GM18861 (cell line): ENCODE measurements at regions not wholly inside any gene's neighbourhood (a gene's known extent, or its start where the extent isn't known, plus 50 kb on each side); places are given as distances from the start of the nearest gene placed in this dataset.

Experiments used
- ATAC-seq: cut with Tn5 transposase; IDR thresholded peaks from one replicate; pipeline ENCODE4 v1.9.1; 2021; ENCODE audit not compliant: unreplicated experiment

DNA sequence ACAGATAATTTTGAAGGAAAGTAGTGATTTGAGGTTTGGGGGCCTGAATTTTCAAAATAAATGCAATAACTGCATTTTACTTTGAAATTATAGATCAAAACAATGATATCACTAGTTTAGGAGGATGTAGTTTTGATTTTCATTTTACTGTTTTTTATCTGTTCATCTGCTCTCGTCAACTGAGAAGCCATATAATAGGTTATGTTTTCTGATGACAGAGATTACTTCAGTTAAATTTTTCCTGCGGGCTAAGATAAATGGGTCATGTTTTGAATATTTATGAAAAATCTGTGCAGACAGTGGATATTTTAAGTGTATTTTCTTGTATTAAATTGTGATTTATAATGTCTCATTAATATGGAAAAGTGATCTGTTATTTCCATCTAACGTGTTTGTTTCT lies 573.4 kb downstream of the CPS1 start:
- no peak for ATAC-seq

DNA sequence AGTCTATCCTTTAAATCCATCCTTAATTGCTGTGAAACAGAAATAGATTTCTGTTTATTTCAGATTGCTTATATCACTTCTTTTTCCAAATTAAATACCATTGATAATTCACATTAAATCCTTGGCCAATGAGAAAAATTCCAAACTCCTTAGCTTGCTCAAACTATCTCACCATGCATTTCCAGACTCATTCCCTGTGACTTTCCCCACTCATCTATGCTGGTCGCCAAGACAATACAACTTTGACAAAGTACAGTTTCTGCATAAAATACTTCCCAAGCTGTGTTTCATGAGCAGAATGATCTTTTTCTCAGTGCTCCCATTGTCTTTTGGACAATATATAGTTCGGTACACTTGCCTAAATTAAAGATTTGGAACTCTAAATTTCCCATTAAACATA lies 575.6 kb downstream of the CPS1 start:
- no peak for ATAC-seq

DNA sequence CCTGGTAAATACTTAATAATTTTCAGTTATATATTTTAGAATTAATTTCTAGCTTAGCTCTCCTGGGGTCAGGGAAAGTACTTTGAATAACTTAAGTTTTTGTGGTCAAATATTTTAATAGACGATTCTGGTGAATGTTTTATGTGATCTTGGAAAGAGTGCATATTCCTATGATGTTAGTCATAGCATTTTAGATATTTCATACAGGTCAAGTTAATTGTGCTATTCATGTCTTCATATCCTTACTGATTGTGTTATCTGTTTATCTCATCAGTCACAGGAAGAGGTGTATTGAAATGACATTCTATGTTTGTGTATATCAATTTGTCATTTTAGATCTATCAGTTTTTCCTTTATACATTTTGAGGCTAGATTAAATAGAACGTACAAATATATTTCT lies 576.2 kb downstream of the CPS1 start:
- ATAC-seq, result no peak

DNA sequence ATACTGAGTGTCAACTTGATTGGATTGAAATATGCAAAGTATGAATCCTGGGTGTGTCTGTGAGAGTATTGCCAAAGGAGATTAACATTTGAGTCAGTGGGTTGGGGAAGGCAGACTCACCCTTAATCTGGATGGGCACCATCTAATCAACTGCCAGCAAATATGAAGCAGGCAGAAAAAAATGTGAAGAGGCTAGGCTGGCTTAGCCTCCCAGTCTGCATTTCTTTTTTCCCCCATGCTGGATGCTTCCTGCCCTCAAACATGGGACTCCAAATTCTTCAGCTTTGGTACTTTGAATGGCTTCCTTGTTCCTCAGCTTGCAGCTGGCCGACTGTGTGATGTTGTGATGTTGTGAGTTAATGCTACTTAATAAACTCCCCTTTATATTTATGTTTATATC lies 577.4 kb downstream of the CPS1 start:
- no peak for ATAC-seq

DNA sequence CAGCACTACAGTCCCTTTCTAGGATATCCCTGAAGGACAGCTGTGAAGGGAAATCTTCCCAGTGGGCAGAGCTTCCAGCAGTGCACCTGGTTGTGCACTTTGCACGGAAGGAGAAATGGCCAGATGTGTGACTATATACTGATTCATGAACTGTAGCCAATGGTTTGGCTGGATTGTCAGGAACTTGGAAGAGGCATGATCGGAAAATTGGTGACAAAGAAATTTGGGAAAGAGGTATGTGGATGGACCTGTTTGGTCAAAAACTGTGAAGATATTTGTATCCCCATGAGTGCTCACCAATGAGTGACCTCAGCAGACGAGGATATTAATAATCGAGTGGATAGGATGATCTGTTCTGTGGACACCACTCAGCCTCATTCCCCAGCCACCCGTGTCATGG lies 582.2 kb downstream of the CPS1 start:
- no peak for ATAC-seq

DNA sequence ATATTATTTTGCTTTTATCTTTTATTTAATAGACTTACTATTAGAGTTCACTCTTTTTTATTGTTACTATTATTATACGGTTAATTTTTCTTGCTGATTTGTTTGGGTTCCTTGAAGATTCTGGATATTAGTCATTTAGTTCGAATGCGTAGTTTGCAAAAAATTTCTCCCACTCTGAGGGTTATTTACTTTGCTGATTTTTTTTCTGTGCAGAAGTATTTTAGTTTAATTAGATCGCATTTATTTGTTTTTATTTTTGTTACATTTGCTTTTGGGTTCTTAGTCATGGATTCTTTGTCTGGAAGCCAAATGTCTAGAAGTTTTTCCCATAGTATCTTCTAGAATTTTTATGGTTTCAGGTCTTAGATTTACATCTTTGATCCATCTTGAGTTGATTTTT lies 585.2 kb downstream of the CPS1 start:
- no peak for ATAC-seq

DNA sequence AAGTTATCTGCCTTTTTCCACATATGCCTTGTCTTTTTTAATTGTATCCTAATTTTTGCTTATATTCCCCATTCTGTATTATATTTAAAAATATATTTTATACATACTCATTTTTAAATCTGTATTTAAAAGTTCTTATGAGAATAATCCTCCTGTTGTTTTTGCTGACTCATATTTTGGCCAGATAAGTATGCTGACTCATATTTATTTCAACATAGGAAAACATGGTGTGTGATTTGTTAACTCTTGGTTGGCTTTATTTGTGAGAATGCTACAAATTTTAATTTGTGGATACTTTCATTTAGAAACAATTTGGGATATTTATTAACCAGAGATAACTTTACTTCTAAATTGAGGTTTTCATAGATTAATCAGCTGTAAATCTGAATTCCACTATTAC lies 587.7 kb downstream of the CPS1 start:
- no peak for ATAC-seq

DNA sequence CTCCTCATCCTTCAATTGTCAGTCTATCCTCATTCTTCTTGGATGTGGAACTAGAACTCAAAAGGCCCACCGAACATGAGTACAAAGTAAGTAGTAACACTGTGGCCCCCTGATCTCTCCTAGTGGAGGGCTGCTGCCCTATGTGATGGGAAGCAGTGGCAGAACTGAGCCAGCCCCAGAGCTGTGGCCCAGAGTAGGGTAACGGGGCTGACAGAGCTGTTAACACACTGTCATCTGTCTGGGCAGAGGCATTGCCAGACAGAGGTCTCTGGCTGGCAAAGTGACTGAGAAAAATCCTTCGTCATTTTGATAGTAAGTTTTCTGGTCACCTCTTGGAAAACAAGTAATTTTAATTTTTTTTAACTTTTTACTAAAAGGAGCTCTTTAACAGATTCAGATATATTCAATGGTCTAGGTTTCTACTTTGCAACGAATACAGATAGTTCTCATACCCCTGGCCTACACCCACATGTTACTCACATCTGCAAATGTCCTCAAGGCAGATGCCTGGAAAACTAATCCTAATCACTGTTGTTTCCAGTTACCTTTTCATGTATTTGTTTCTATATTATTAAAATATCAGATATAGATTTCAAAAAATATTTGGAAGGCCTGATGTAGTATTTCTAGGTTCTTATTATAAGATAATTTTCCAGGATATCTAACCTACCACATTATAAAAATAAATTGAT lies 588.7 kb downstream of the CPS1 start:
- no peak for ATAC-seq

DNA sequence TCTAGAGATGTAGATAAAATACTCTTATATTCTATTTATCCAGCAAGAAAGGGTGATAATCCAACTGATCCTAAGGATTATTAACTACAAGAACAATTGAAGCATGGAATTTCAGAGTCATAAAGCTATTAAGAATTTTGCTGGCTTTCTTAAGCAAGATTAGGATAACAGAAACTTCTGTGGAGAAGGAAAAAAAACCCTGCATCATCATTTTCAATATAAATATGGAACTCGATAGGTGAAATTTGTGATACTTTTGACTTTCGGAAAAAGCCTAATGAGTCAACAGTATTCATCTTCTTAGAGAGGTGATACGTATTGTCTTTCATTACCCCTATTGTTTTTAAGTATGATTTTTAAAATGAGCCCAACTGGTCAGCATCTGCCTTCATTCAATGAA lies 593.3 kb downstream of the CPS1 start:
- no peak for ATAC-seq

DNA sequence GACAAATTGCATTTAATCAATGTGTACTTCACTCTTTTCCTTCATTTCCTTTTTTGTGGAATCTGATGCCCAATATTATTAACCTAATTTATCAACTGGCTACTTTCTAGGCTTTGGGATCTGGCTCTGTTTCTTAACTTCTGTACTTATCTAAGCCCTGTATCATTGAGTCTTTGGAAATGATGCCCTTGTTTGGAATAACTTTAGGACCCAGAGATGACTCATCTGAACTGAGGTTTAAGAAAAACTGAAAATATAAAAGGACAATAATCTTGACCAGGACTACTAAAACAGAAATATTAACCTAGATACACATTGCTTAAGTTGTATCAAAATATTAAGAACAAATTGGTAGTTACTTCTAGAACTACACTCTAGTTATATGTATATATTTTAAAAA lies 600.8 kb downstream of the CPS1 start:
- ATAC-seq, result no peak

DNA sequence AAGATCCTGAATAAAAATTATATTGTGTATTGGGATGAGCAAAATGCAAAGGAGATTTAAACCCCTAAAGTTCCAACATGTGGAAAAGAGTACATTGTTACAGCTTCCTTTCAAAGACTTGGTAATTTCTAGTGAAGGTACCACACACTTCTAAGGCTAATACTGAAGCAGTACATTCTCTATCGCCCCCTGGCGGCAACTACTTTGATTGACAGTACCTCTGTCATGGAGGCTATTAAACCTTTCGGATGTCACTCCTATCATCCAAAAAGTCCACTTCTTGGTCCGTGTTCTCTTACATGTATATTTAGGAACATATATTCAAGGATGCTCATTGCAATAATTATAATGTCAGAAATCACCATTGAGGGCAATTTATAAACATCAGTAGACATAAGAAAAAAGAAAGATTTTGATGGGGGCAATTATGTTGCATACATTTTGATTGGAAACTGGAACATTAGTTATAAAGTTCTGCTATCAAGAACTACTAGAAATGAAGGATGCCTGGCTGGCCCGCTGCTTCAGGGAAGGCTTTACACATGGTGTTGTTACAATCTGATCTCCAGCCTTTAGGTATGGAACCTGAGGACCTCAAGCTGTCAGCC lies 601.6 kb downstream of the CPS1 start:
- peak; percentile 99 for ATAC-seq

DNA sequence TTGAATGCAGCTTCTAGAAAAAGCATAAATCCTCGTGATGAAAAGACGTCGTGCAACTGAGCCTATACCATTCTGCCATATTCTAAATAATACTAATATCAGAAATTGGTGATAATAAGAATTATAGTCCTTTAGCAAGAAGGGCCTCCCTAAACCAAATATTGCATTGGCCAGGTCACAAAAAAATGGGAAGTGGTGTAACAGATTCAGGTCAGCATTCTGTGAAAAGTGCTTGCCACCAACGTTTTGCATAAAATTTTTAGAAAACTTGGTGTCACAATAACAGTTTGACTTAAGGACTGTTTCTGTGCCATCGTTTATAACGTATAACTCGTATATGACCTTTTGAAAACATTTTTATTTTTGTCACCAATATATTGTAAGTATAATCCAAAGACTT lies 603.6 kb downstream of the CPS1 start:
- ATAC-seq, result no peak

DNA sequence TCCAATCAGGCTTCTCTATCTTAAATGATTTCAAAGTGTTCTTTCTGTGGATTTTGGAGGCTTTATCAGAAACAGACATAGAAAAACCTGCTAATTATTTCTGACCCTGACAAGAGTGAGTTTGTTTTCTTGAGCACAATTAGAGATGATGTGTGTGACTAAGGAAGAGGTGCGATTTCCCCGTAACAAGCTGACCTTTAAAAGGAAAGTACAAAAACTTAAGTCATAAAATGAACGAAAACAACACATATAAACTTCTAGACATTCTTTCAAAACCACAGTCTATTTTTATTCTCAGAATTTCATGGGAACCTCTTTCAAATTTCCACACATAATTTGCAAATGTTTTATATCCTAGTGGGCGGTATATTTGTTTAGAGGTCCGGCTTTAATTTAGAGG lies 604.8 kb downstream of the CPS1 start:
- no peak for ATAC-seq

DNA sequence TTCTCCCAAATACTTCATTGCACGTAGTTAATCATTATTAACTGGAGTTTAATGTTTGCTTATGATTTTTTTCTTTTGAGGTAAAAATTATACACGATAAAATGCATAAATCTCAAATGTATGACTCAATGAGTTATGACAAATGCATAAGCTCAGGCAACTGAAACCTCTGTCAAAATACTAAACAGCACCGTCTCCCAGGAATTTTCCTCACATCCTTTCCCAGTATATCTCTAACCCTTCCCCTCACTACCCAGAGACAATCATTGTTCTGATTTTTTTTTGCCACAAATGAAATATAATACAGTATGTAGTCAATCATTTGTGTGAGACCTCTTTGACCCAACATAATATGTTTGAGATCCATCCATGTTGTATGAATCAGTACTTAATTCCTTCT lies 606.5 kb downstream of the CPS1 start:
- ATAC-seq, result no peak

DNA sequence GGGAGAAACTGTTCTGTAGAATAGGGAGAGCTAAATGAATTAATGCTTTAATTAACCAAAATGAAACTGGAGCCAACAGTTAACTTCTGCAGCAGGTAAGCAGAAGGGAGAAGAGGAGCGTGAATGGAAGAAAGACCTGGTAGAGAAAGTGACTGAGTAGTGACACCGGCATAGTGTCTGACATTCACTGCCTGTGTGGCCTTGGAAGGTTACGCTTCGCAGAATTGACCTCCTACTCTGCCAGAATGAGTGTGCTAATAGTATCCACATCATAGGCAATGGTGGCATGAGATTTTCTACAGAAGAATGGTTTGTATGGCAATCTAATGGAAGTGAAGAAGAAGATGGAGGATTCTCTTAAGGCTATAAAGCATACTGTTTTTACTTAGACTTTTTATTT lies 614.4 kb downstream of the CPS1 start:
- ATAC-seq, result no peak

DNA sequence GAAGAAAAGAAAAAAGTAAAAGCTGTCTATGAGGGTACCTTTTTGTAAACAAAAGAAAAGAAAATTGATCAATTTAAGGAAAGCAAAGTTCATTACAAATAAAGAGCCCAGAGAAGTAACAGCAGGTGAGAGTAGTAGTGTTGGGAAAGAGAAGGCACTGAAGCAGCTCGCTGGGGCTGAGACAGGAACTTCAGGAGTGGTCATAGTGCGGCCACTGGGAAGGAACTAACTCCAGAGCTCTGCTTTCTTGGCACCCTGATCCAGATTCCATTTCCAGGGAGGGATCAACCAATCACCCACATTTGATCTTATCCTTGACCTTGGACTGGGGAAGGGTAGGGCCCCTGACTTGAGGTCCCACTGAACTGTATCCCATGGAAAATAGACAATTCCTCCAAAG lies 617.6 kb downstream of the CPS1 start:
- no peak for ATAC-seq

DNA sequence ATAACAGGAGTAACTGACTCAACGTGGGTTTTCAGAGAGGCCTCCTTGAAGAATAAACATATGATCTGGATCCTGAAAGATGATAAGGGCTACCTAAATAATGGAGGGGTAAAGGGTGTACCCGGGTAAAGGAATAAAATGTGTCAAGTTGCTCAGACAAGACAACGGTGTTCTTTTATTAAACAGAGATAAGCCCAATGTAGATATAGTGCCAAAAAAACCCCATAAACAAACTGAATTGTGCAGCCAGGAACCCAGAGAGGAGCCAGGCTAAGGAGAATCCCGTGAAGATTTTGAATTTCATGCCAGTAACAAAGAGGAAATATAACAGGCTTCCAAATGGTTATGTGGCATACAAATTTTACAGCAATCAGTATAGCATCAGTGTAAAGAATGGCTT lies 618.2 kb downstream of the CPS1 start:
- no peak for ATAC-seq

DNA sequence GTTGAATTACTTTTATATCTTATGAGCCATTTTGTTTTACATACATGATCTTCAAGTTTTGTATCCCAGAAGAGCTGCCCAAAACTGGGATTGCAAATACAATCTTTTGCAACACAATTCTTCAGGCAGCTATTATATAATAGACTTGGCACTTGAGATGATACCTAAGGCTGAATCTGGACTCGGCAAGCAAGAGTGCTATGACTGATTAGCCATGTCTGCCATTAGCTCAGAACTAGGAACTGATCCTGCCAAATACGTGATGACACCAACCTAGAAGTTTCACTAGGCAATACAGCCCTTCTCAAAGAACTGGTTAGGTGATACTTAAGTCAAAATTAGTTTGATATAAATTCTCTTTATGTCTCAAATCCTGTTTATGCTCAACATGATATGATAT lies 619.6 kb downstream of the CPS1 start:
- ATAC-seq, result no peak

DNA sequence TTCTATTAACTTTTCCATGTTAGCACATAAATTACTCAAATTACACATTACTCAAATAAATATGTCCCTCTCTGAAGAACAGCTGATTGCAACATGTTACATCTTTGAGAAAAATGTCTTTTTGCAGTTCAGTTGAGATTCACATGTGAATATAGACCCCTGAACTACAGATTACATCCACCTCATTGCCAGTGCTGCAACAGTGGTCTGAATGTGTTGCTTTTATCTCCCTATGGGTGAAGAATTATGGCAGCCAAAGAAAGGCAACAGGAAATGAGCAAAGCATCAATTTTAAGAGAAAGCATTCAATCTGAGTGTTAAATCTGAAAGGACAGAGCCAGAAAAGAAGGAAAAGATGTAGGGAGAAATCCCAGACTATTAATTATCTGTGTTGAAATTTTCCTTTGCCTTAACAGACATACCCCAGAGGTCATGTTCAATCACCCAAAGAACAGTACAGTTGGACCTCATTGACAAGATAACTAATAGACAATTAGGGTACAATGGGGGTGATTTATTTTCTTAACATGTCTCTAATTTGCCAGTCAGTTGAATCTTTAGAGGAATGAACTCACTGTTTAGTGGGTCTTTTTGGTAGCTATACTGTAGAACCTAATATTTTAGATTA lies 620.2 kb downstream of the CPS1 start:
- ATAC-seq, result no peak

DNA sequence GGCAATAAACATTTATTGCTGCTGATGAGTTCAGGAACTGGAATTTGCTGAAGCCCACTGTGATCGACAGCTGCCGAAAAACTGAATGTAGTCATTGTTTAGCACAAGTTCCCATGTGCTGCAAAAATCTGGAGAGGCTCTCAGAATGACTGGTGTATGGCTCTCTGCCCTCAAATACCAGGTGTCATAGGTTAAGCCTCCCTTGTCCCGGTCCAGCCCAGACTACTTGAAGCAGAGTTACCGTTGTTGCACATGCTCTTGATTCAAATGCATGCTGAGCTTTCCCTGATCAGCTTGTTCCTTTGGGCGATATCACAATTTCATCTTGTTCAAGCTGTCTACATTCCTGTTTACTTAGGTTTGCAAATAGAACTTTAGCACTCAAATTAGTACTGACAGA lies 625.2 kb downstream of the CPS1 start:
- no peak for ATAC-seq

DNA sequence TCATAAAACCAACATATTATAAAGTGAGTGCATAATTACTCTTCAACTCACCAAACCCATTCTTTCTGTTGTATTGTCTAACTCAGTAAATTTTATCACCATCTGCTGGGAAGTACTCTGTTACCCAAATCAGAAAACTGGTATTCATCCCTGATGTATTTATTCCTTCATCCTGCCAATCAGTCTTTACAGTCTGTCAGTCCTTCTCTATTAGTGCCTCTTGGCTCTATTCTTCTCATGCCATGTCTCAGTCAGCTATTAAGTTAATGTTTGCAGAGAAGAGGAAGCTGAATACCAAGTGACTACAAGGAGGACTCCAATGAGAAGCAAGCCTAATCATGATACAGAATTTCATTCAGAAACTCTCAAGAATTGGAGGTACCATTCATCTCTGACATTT lies 631.2 kb downstream of the CPS1 start:
- no peak for ATAC-seq

DNA sequence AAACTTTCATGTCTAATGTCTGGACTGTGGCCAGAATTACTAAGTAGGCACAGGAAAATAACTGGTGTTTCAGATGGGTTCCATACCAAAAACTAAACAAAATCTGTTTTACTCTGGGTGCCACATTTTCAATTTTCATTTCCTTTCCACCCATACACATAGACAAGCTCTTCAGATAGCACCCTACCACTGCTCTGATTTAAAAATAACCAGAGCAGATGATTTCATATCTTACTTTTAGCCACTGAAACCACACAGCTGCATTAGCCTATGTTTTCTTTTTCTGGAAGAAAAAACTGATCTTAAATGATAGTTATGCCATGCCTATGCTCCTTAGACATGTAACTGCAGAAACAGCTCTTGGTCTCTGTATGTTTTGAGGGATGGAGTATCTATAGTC lies 647.6 kb downstream of the CPS1 start:
- ATAC-seq, result peak; percentile 52

DNA sequence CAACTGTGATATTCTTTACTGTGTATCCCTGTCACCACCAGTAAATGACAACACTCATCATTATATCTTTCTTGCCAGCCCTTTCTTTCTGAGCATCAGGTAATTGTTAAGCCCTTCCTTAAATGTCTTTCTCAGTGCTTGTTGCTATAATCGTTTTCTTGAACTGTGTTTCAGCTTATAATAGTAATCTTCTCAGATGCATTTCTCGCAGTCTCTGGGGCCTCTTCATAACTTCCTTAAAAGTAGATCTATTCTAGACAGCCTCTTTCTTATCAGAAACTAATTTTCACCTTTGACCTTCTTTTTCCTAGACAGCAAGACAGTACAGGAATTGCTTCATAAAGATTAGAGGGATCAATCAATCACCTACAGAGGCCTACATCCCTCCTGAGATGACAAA lies 648.1 kb downstream of the CPS1 start:
- no peak for ATAC-seq
